ENCODE measurements at regions not wholly inside any gene's neighbourhood (a gene's known extent, or its start where the extent isn't known, plus 50 kb on each side); places are given as distances from the start of the nearest gene placed in this dataset.

GRCh38 chr4:187190390-187190789 is 466.7 kb upstream of the FAT1 start:
- TF ChIP-seq, protein P1, sequence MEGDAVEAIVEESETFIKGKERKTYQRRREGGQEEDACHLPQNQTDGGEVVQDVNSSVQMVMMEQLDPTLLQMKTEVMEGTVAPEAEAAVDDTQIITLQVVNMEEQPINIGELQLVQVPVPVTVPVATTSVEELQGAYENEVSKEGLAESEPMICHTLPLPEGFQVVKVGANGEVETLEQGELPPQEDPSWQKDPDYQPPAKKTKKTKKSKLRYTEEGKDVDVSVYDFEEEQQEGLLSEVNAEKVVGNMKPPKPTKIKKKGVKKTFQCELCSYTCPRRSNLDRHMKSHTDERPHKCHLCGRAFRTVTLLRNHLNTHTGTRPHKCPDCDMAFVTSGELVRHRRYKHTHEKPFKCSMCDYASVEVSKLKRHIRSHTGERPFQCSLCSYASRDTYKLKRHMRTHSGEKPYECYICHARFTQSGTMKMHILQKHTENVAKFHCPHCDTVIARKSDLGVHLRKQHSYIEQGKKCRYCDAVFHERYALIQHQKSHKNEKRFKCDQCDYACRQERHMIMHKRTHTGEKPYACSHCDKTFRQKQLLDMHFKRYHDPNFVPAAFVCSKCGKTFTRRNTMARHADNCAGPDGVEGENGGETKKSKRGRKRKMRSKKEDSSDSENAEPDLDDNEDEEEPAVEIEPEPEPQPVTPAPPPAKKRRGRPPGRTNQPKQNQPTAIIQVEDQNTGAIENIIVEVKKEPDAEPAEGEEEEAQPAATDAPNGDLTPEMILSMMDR (IDR thresholded peaks at IDR 0.05): no peak
- TF ChIP-seq POLR2A (IDR thresholded peaks at IDR 0.05): no peak
